Karpas-422 (cell line): ENCODE measurements at regions not wholly inside any gene's neighbourhood (a gene's known extent, or its start where the extent isn't known, plus 50 kb on each side); places are given as distances from the start of the nearest gene placed in this dataset.
"Not testable (repeated sequence)": the region's sequence is repeated elsewhere in the genome, so short reads cannot be mapped to it uniquely, and the experiment has no call there.

Experiments used
- DNase-seq: peaks from one replicate; pipeline ENCODE4 v3.0.0-alpha.2; 2015
- H2AFZ ChIP-seq: fragments of 200-600 bp; sonication (generic); 2 replicates; pipeline ENCODE4 v1.6.1; 2014; ENCODE audit warnings: antibody characterized with exemption, low read length, mixed read lengths
- H3K27ac ChIP-seq: fragments of 200-600 bp; sonication (generic); 2 replicates; pipeline ENCODE4 v1.5.1; 2014; ENCODE audit warnings: mild to moderate bottlenecking, low read length, moderate library complexity
- H3K27me3 ChIP-seq: fragments of 200-600 bp; sonication (generic); 2 replicates; pipeline ENCODE4 v1.6.1; 2014; ENCODE audit warnings: low read length, mixed read lengths
- H3K36me3 ChIP-seq: fragments of 200-600 bp; sonication (generic); 2 replicates; pipeline ENCODE4 v1.6.1; 2014; ENCODE audit warnings: low read length, mixed read lengths; ENCODE audit not compliant: insufficient read depth
- H3K4me1 ChIP-seq: fragments of 200-600 bp; sonication (generic); 2 replicates; pipeline ENCODE4 v1.6.1; 2014; ENCODE audit warnings: mild to moderate bottlenecking, low read length, mixed read lengths
- H3K4me2 ChIP-seq: fragments of 200-600 bp; sonication (generic); 2 replicates; pipeline ENCODE4 v1.6.1; 2014; ENCODE audit warnings: low read length, low read depth, mild to moderate bottlenecking; ENCODE audit not compliant: poor library complexity, severe bottlenecking
- H3K4me3 ChIP-seq: fragments of 200-600 bp; sonication (generic); 2 replicates; pipeline ENCODE4 v1.5.1; 2014; ENCODE audit warnings: mild to moderate bottlenecking, antibody characterized with exemption, low read length, mixed read lengths
- H3K79me2 ChIP-seq: fragments of 200-600 bp; sonication (generic); 2 replicates; pipeline ENCODE4 v1.6.1; 2014; ENCODE audit warnings: mild to moderate bottlenecking, low read length, mixed read lengths
- H3K9ac ChIP-seq: fragments of 200-600 bp; sonication (generic); 2 replicates; pipeline ENCODE4 v1.6.0; 2014; ENCODE audit warnings: low read length
- H3K9me2 ChIP-seq: fragments of 200-600 bp; sonication (generic), shearing (Covaris generic); replicated peaks from 2 replicates; pipeline ENCODE4 v1.6.0; 2014; ENCODE audit warnings: mild to moderate bottlenecking, low read length, moderate library complexity; ENCODE audit not compliant: insufficient read depth
- H3K9me3 ChIP-seq: fragments of 300-700, 200-600 bp; sonication (generic); 2 replicates; pipeline ENCODE4 v1.6.1; 2014; ENCODE audit warnings: low read length, mixed read lengths
- H4K20me1 ChIP-seq: fragments of 200-600 bp; sonication (generic); 2 replicates; pipeline ENCODE4 v1.6.1; 2014; ENCODE audit warnings: mild to moderate bottlenecking, antibody characterized with exemption, low read length, low read depth; ENCODE audit not compliant: insufficient read depth

DNA sequence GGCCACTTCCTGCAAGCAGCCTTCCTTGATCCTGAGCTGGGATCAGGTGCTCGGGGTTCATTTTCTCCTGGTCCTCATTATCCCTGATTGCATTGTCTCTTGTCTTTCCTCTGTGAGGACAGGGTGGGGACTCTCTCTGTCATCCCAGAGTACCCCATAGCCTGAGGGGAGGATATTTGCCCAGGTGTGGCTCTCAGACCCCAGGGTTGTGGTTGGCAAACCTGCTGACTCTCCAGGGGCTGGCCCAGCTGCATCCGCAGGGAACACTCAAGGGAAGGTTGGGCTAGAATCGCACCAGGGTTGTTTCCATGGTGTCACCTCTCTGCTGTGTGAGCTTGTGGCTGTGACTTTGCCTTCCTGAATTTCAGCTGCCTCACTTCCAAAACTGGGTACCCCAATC, 276.8 kb upstream of the C1orf174 start:
- H3K36me3 ChIP-seq, result no peaks in the 10 kb centered on the region
- no peaks in the 10 kb centered on the region for H3K27me3 ChIP-seq
- H2AFZ ChIP-seq, result no peak overlapping the region
- no peaks in the 10 kb centered on the region for H3K9me2 ChIP-seq
- no peaks in the 10 kb centered on the region for H3K9me3 ChIP-seq
- H3K79me2 ChIP-seq, result no peaks in the 10 kb centered on the region
- H4K20me1 ChIP-seq, result no peaks in the 10 kb centered on the region
- H3K9ac ChIP-seq, result no peak overlapping the region
- no peak overlapping the region for H3K27ac ChIP-seq
- DNase-seq, result no peak
- H3K4me3 ChIP-seq, result no peak overlapping the region
- no peak overlapping the region for H3K4me2 ChIP-seq
- H3K4me1 ChIP-seq, result peaks cover 11% of the 10 kb centered on the region

DNA sequence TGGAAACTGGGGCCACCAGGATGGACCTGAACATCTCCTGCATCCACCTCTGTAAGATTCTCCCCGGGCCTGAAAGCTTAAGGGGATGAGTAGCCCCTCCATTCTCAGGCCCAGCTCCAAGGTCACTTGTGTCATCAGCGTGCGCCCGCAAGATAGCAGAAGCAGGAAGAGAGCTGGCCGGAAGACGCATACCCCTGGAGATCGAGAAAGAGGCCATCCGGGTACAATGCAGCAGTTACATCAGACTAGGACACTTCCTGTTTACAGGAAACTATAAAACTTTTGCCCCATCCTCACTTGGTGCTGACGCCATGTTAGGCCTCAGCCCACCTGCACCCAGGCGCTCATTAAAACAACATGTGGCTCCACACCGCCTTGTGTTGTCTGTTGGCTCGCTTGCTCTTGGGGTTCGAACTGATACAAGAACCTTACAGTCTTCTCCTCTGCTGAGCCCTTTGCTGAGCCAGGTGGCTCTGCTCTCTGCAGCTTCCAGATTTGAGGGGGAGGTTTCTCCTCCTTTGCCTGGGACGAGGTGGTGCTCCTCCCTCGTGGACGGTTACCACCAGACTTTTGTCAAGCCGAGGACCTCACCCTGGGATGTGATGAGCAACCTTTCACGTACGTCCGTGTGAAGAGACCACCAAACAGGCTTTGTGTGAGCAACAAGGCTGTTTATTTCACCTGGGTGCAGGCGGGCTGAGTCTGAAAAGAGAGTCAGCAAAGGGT, 277.5 kb upstream of the C1orf174 start:
- no peak for DNase-seq
- H3K36me3 ChIP-seq, result no peaks in the 10 kb centered on the region
- no peak overlapping the region for H3K4me2 ChIP-seq
- H3K4me3 ChIP-seq, result no peak overlapping the region
- H3K27me3 ChIP-seq, result no peaks in the 10 kb centered on the region
- no peak overlapping the region for H3K9ac ChIP-seq
- no peaks in the 10 kb centered on the region for H3K9me2 ChIP-seq
- no peaks in the 10 kb centered on the region for H4K20me1 ChIP-seq
- H3K79me2 ChIP-seq, result no peaks in the 10 kb centered on the region
- no peak overlapping the region for H3K27ac ChIP-seq
- peaks cover 11% of the 10 kb centered on the region for H3K4me1 ChIP-seq
- H3K9me3 ChIP-seq, result no peaks in the 10 kb centered on the region
- no peak overlapping the region for H2AFZ ChIP-seq

DNA sequence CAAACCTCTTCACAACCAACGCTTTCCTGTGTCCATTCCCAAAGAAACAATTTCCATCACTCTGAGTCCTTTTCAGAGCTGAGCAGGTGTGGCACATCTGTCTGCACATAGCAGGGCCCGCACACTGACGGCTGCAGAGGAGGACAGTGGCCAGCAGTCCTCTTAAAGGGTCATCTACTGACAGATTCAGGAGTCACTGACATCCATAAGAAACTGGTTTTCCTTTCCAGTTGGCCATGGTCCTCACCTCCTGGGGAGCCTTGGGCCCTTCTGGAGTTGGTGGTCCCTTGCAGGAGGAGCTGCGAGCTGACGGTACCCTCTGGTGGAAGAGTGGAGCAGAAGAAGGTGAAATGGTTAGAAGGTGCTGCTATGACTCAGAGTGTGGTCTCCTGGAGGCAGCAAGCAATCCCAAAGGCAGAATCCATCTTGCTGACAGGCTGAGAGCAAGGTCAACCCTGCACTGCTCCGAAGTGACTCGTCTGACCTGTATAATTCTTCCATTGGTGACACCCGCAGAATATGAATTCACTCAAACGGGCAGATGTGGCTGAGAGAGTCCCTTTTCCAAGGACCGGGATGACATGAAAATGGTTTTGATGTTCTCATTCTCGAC, 278.5 kb upstream of the C1orf174 start:
- H3K4me3 ChIP-seq, result no peak overlapping the region
- H2AFZ ChIP-seq, result no peak overlapping the region
- H3K27ac ChIP-seq, result no peak overlapping the region
- H3K36me3 ChIP-seq, result no peaks in the 10 kb centered on the region
- no peak overlapping the region for H3K4me2 ChIP-seq
- H3K9ac ChIP-seq, result no peak overlapping the region
- DNase-seq, result no peak
- no peaks in the 10 kb centered on the region for H3K79me2 ChIP-seq
- peaks cover 11% of the 10 kb centered on the region for H3K4me1 ChIP-seq
- no peaks in the 10 kb centered on the region for H3K9me2 ChIP-seq
- H3K27me3 ChIP-seq, result no peaks in the 10 kb centered on the region
- no peaks in the 10 kb centered on the region for H3K9me3 ChIP-seq
- H4K20me1 ChIP-seq, result no peaks in the 10 kb centered on the region

DNA sequence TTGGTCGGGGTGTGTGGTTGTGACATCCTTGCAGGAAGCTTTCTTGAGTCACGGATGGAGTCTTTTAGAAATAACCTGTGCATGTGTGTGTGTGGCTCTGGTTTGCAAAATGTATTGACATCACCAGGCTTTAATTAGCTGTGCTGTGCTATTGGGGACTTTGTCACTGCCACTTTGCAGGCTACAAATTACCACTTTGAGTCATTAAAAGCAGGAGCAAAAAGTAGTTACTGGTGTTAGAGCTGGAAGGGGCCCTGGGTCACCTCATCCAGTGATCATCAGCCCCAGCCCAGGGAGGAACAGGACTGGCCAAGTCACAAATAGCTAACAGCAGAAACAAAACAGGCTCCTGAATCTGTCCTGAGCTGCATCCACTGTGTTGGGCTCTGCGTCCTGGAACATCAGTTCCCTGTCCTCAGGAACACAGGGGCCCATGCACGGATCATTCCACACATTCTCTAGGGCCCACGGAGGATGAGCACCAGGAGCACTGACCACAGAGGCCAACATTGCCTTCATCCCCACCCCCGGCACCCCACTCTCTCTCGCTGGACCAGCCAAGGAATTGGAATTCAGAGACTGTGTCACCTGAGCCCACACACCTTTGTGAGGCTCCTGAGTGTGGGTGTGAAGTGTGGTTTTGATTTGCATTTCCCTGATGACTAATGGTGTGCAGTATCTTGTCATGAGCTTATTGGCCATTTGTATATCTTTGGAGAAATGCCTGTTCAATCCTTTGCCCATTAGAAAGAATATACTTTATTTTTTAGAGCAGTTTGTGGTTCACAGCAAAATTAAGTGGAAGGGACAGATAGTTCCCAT, 280.1 kb upstream of the C1orf174 start:
- H3K79me2 ChIP-seq, result no peaks in the 10 kb centered on the region
- H2AFZ ChIP-seq, result no peak overlapping the region
- H3K9me3 ChIP-seq, result no peaks in the 10 kb centered on the region
- no peak overlapping the region for H3K4me3 ChIP-seq
- H3K9ac ChIP-seq, result no peak overlapping the region
- no peak for DNase-seq
- H3K4me2 ChIP-seq, result no peak overlapping the region
- peaks cover 11% of the 10 kb centered on the region for H3K4me1 ChIP-seq
- H4K20me1 ChIP-seq, result no peaks in the 10 kb centered on the region
- no peaks in the 10 kb centered on the region for H3K9me2 ChIP-seq
- H3K27ac ChIP-seq, result no peak overlapping the region
- no peaks in the 10 kb centered on the region for H3K27me3 ChIP-seq
- no peaks in the 10 kb centered on the region for H3K36me3 ChIP-seq

DNA sequence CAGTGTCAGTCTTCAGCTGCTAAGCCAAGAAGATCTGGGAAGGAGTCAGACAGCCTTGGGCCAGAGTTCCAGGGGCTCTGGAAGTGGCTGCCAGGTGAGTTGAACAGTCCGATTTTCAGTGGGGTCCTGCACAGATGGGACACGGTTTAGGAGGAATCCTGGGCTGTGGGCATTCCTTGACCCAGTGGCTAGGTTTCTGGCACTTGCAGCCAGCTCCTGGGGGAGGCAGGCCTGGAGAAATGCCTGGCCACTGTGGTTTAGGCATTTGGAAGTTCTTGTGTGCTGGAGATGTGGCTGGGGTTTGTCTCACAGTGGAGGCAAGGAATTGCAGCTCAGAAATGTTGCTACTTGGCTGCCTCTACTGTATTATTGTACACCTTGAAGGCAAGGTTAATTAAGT, 286.4 kb upstream of the C1orf174 start:
- H3K9me2 ChIP-seq, H2AFZ ChIP-seq, H4K20me1 ChIP-seq, H3K4me2 ChIP-seq, H3K27ac ChIP-seq, H3K9ac ChIP-seq, H3K36me3 ChIP-seq, H3K79me2 ChIP-seq, H3K4me1 ChIP-seq, DNase-seq, H3K27me3 ChIP-seq, H3K4me3 ChIP-seq, H3K9me3 ChIP-seq: not testable (repeated sequence)

DNA sequence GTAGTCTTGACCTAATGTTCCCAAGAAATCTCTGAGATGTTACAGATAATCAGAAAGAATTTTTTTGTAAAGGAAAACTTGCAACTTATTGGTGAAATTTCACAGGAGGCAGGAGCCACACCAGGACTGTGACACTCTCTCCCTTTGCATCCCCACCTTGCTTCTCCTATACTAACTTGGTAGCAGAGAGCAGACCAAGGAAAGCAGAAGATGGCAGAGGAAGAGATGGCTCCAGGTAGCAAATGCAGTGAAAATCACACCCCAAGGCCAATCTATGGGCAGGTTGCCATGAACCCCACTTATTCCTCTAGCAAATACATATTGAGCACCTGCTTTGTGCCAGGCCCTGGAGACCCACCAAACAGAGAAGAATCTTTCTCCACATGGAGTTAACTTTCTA, 303.4 kb upstream of the C1orf174 start:
- Histone ChIP-seq H3K4me1 (no peaks in the 10 kb centered on the region), H3K9me3 (0 out of 2 replicates have a peak, but pooled peaks cover 4% of the 10 kb centered on the region), H3K9me2 (no peaks in the 10 kb centered on the region), H3K4me3 (no peak overlapping the region), H3K4me2 (no peak overlapping the region), H3K27me3 (no peaks in the 10 kb centered on the region; the same call in 1 of the 2 replicates), H3K79me2 (no peaks in the 10 kb centered on the region), H2AFZ (no peak overlapping the region), H3K9ac (no peak overlapping the region), H3K27ac (no peak overlapping the region), H4K20me1 (no peaks in the 10 kb centered on the region), H3K36me3 (no peaks in the 10 kb centered on the region)
- DNase-seq, result no peak

DNA sequence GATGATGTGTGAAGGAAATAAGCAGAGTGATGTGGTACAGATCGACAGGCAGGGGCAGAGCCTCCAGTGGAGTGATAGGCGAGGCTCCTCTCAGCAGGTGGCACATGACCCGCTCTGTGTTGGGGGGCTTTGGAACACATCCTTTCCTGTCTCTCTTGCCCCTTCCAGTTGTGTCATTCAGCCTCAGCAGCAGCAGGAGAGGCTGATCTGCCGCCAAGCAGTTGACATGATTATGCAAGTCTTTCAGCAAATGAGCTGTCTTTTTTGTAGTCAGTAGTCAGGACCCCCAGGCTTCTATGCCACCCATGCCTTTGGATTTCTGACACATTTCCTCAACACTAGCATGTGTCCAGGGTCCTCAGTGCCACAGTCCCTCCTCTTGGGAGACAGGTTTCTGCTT, 307.1 kb upstream of the C1orf174 start:
- Histone ChIP-seq H3K9me3 (0 out of 2 replicates have a peak, but pooled peaks cover 4% of the 10 kb centered on the region), H3K4me3 (no peak overlapping the region), H3K27me3 (no peaks in the 10 kb centered on the region; the same call in 1 of the 2 replicates), H2AFZ (no peak overlapping the region), H3K36me3 (no peaks in the 10 kb centered on the region), H4K20me1 (no peaks in the 10 kb centered on the region), H3K9me2 (no peaks in the 10 kb centered on the region), H3K79me2 (no peaks in the 10 kb centered on the region), H3K4me1 (peaks cover 8% of the 10 kb centered on the region), H3K9ac (no peak overlapping the region), H3K4me2 (no peak overlapping the region), H3K27ac (no peak overlapping the region)
- no peak for DNase-seq
